Renal pelvis (tissue), 1 donor: ENCODE measurements at regions not wholly inside any gene's neighbourhood (a gene's known extent, or its start where the extent isn't known, plus 50 kb on each side); places are given as distances from the start of the nearest gene placed in this dataset.

Experiments
- DNase-seq: peaks from one replicate; pipeline ENCODE4 v3.0.0-alpha.2; 2013

DNA sequence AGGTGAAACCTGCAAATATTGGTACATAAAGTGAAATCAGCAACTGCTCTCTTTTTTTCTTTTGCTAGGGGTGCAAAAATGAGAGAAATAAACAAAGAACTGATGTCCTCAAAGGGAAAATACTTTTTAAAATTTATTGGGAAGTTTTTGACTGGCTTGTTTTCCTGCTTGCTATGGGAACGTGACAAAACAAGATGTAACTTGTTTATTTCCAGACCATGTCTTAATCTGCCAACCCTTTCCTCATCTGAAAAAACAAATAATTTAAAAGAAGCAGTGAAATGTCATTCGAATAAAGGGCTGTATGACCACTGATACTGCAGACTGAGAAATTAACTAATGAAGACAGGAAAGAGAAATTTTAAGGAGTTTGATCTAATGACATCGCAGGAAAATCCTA lies 221.9 kb downstream of the CBLN4 start:
- no peak for DNase-seq

DNA sequence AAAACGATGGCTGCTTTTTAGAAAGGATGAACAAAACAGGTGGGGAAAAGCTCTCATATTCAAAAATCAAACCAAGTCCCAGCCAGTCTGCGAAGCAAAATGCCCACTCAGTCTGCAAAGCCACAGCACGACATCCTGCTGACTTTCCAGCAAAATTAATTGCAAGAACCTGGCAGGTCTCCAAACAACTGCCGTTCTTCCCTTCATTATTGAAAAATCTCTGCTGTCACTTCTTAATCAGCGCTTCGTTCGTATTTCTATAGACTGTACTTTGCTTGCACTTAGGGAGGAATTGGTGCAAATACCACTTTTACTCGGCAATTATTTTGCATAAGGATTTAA lies 222.4 kb downstream of the CBLN4 start:
- DNase-seq = no peak

DNA sequence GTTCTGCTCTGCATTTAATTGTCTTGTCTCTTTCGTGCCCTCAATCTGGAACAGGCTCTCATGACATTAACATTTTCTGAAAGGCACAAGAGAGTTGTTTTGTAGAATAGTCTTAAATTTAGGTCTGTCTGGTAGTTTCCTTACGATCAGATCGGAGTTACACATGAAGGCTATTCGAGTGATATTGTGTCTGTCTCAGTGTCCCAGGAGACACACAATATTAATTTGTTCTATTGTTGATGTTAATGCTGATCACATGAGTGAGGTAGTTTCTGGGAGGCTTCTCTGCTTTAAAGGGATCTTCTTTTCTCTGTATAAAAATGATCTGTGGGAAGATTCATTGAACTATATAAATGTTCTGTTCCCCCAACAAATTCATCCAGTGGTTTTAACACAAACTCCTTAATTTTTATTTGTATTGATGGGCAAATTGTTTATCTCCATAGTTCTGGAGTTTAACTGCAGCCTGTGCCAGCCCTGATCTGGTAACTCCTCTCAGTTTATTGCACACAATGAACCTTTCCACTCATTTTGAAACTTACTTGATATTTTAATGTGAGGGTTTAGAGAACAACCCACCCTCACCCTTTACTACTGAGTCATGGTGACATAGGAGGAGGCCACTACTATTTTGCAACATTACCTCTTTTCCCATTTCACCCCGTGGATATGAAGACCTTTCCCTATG lies 223.0 kb downstream of the CBLN4 start:
- no peak for DNase-seq

DNA sequence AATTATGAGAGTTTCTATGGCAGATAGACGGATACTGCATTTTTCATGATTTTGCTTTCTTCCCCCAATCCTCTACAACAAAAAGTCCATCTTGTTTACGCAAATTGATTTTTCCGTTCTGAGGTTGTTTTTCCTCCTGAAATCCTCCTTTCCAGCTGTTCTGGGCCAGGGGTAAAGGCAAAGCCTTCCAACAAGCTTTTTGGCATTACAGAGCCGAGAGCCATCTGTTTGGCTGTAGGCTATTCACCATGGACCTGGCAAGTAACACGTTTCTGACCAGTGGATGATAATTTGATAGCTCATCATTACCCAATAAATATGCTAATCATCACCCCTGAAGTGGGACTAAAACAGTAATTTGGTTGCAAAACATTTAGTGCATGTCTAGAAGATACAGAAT lies 226.5 kb downstream of the CBLN4 start:
- DNase-seq = no peak

DNA sequence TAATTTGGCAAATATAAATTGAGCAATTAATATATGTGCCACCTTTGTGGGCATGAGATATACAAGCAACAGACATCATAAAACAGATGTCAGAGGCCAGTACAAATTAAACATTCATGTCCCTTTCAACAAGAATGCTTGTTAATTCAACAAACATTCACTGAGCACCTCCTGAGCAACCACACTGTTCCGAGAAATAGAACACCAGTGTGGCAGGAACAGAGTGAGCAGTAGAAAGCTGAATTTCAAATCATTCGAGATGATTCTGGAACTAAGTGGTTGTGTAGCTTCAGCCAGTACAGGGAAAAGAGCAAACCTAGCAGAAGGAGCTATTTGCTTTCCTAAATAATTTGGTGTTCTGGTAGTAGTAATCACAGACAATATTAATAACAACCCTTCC lies 227.7 kb downstream of the CBLN4 start:
- DNase-seq = no peak

DNA sequence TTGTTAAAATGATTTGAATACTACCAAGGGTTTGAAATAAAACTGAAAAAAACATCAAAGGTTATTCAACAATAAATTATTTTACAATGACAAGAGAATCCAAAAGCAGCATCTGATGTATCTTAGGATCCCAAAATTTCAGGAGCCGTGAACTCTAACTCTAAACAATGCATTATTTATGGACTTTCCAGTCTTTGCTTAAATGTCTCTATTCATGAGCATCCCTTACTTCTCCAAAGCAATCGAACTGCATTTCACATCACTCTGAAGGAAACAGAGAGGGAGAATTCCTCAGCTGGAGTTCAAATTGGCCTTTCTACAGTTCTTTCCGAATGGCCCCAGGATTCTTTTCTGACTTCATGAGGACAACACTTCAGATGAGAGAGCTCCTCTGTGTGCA lies 229.1 kb downstream of the CBLN4 start:
- DNase-seq = no peak

DNA sequence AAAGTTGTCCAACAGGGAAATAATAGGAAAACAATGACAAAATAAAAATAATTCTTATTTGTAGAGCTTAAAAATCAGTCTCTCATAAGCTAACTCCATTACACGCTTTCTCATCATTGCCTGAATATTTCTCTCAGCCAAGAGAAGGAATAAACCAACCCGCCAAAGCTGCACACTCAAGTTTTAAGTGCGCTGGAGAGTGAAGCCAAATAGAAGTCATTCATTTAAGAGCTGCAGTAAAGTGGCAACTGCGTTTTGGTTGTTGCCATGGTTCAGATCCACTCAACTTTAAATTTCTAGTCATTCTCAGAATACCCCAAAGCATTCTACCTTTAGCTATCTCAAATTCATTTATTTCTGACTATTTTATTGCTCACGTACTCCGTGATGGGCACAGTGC lies 230.7 kb downstream of the CBLN4 start:
- no peak for DNase-seq

DNA sequence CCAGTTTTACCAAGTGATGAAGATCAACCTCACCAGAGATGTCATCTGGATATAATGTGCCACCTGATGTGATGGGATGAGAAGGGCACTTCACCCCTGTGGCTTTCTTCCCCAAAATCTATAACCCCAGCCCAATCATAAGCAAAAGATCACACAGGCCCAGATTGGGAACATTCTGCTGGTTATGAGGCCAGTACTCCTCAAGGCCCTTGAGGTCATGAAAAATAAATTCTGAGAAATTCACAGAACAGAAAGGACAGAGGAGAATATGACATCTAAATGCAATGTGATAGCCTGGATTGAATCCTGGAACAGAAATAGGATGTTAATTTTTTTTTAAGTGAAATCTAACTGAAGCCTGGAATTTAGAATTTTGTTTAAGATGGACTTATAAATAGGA lies 243.5 kb downstream of the CBLN4 start:
- DNase-seq = no peak

DNA sequence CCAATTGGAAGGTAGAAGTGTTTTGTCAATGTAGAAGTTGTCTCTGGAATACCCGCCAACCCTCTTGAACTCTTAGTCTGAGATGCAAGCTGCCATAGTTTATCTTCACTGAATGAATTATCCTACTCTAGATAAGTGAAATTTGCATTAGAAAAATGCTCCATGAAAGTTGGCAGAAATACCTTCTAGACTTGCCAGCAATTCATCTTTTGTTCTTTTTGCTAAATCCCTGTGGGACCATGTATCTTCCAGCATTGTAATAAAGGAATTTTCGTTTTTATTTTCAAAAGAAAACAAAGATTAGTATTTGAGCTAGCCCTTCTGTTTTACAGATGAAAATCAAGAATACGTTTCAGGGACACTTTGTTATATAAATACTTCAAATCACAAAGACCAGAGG lies 244.2 kb downstream of the CBLN4 start:
- no peak for DNase-seq

DNA sequence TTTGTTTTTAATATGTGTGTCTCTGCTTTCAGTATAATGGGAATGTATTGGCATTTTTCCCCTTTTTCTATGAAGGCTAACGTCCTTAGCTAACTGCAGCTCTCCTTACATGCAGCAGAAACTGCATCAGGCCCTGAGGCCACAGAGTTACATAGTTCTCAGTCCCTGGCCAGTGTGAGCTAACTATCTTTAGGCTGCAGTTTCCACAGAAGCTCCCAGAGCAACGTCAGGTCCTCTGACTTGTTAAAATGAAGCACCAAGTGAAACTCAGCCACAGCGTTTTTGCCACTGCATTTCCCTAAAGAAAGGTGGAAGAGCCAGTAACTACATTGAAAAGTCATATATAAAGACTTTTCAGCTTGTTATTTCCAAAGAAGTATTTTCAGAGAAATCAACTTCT lies 244.7 kb downstream of the CBLN4 start:
- DNase-seq = no peak

DNA sequence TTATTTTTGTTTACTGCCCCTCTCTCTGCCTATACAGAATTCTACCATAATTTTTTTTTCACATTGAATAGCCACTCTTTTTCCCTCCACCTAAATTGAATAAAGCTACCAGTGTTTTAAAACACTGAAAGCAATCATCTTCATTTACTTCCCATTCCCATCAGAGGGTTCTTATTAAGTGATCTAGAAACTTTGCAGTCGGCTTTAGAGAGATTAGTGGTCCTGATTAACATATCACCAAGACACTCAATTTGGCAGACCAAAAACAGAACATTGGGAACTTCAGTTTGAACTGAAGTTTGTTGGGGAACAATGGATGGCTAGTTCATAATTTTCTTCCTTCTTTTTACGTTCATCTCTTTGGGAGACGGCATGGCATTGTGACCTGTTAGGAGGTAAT lies 249.5 kb downstream of the CBLN4 start:
- no peak for DNase-seq

DNA sequence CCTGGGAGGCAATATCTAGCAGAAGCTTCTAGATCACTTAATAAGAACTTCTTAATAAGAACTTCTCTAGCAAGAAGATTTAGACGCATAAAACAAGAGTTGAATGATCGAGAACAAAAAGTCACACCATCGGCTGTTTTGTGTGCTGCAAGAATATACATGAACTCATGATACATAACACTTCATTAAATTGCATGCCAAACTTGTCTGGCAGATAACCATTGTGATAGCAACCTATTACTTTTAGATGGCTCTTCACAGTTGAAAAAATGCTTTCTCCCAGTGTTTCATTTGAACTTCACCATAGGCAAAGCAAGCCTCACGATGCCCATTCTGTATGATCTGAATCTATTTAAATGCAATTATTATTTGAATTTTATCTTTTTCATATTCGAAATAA lies 249.9 kb downstream of the CBLN4 start:
- no peak for DNase-seq

DNA sequence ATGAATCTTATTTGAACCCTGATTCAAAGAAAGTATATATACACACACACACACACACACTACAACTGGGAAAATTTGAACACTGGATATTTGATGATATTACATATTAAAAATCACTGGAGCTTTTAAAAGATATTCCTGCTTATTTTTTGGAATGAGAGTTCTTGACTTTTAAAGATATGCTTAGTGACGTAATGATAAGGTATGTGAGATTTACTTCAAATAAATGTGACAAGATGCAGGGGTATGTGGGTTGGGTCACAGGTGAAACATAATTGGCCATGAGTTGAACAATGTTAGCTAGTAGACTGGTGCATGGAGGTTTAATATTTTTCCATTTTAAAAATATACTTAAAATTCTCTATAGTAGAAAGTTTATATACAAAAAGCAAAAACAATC lies 258.6 kb downstream of the CBLN4 start:
- DNase-seq = no peak

DNA sequence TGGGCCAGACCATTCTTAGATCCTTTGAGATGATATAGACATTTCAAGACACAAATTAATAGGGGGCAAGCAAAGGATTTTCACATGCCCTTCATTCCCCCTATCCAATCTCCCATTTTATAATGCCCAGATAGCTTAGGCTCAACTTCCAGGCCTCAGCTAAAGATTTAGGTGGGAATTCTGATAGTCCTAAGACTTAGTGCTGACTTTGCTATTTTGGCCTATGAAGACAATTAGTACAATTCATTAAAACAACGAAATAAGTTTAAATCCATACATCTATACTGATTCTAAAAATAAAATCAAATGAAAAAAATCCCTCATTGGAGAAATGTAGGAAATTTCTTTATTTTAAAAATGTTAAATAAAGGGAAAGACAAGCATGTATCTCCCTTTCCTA lies 259.5 kb downstream of the CBLN4 start:
- no peak for DNase-seq

DNA sequence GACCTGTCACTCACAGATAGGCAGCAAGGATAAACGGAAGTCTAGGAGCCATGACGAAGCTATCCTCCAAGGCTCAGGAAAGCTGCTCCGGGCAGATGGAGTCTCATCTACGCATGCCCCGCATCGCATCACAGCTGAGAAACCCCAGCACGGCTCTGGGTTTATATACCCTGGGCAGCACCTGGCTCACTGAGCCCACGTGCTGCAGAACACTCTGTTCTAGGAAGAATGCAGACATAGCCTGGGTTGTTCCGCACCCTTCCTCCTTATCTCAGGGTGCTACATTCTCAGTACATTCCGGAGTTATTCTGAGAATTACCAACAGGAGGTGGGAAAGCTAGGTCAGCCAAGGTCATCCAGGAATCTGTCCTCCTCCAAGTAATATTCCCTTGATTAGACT lies 260.4 kb downstream of the CBLN4 start:
- DNase-seq = no peak

DNA sequence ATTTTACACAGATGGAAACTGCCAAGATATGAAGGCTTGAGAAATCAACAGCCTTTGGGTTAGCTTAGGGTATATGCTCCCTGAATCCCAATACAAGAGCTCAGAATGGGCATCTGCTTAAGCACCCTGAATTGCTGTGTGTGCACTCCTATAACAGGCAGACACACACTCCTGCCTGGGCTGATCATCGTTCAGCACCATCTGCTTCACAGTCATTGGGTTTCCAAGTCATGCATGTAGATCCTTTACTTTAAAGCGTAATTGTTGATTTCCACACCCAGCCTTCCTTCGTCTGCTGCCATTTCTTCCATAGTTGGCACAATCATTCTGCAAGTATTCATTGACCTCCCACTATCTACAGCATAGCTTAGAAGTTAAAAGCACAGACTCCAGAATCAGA lies 263.5 kb downstream of the CBLN4 start:
- DNase-seq = no peak

DNA sequence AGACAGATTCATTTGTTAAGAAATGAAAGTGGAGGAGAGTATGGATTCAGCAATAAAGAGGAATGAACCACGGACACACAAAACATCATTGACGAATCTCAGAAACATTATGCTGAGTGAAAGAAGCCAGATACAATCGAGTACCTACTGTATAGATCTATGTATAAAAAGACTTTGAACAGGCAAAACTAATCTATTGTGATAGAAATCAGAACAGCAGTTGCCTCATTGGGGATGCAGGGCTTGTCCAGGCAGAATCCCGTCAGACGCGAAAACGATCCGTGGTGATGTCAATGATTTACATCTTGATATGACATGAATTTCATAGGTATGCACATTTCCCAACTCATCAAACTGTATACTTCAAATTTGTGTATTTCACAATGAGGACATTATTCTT lies 265.2 kb downstream of the CBLN4 start:
- no peak for DNase-seq

DNA sequence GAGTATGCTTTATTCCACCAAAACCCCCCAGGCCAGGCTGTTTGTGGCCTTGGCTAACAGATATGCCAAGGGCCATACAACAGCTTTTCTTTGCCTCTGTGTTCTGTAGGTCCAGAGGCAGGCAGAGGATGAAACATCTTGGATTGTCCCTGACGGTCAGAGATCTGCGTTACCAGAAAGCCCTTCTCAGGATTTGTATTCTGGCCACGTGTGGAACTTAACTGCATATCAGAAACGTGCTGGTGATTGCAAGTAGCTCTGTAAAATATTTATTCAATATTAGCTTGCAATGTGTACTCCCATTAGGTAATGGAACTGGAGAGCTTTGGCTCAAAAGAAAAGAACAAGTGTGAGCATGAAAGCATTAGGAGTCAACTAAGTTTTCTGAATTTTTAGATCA lies 275.0 kb downstream of the CBLN4 start:
- DNase-seq = no peak

DNA sequence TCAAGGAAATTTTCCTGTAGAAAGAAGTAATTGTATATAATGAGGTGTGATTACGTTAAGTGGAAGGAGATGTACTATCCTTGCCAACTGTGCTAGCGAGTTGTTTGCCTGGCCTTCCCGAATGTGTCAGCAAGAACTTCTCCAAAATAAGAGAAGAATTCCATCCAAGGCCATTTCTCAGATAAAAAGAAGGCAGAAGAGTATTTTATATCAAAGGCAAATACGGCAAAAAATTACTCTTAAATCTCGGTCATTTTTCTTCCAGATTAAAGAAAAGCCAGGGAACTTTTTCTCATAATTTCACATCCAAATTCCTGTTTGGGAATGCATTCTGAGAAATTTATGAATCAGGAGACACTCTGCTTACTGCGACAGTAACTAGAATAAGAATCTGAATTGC lies 290.6 kb downstream of the CBLN4 start:
- no peak for DNase-seq

DNA sequence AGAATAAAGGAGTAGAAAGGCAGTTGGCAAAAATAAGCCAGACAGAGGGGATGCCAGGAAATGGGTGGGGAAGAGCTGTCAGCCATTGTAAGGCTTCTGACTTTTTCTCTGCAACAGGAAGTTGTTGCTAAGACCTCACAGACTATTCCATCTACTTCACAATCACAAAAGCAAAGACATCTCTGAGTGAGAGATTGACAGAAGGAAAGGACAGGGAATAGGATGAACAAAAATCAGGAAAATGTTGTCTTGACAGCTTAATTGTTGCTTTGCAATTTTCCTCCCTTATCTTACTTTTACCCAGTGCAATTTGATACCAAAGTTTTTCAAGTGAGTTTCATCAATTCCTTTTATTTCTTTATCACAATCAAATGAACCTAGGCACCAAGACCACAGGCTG lies 291.2 kb downstream of the CBLN4 start:
- no peak for DNase-seq

DNA sequence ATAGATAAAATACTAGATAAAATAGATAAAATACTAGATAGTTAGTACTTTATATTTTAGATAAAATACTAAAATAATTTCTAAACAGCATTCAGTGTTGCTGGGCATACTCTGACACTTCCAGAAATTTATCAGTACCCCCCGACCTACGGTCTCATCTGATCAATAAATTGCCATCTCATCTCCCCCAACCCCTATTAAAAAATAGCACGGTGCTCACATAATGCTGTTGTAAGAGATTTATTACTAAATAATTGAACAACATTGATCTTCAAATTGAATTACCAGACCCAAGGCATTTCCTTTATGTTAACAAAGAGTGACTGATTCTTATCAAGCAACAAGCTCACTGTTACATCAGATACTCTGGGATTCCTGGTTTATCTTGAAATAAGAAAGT lies 300.9 kb downstream of the CBLN4 start:
- no peak for DNase-seq

DNA sequence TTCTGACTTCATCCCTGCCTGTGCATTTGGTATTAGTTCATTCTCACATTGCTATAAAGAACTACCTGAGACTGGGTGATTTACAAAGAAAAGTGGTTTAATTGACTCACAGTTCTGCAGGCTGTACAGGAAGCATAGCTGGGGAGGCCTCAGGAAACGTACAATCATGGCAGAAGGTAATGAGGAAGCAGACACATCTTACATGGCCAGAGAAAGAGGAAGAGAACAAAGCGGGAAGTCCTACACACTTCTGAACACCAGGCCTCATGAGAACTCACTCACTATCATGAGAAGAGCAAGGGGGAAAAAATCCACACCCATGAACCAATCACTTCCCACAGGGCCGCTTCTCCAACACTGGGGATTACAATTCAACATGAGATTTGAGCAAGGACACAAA lies 303.9 kb downstream of the CBLN4 start:
- no peak for DNase-seq

DNA sequence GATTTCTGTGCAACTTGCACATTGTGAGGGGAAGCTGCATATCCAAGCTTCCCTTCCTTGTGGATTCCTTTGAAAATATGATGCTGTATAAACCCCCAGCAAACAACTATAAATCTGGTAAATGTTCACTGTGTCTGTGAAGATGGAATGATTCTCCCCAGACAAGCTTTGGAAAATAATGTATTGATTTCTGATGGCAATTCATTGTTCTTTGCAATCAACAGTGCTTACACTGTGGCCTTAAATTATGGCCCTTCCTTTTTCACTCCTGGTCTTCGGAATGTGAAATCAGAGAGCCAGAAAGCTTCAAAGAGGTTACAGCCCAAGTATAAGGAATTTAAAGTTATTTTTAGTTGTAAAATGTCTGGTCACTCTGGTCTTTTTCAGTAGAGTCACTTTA lies 308.8 kb downstream of the CBLN4 start:
- no peak for DNase-seq

DNA sequence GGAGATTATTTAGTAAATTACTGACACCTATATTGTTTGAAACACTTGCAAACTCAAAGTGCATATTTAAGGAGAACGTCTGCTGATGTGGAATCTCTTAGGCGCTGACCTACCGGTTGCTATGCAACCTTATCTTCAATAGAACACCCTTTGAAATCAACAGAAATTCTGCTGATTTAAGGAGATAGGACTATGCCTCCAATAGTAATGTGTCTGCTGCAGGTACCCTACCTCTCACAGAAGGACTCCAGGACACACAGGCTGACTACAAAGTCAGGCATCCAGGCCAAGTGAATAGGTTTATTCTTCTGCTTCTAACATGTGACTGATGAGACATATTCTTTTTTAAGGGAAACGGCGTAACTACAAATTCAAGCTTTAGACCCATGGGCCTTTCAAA lies 311.7 kb downstream of the CBLN4 start:
- DNase-seq = no peak

DNA sequence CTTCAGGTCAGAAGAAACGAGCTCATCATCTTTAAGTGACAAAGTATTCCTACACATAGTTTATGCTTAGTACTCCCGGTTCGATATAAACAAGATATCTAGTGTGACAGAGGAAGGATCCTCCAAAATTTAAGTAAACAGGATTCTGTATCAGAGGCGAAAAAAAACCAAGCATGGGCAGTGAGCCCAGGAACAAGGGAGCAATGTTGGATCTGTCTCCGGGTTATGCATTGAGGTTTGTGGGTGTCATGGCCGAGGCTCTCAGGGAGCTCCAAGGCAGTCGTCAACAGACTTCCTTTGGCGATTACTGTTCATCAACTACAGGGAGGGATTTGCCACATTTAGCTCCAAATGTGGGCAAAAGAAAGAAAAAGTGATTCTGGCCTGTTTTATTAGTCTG lies 319.5 kb downstream of the CBLN4 start:
- DNase-seq = no peak
